Esophagus muscularis mucosa (tissue), 4 donors: ENCODE measurements at regions not wholly inside any gene's neighbourhood (a gene's known extent, or its start where the extent isn't known, plus 50 kb on each side); places are given as distances from the start of the nearest gene placed in this dataset.

Source experiments
- DNase-seq: peaks from one replicate; pipeline ENCODE4 v3.0.0-alpha.2; 2017; ENCODE audit errors: extremely low spot score
- H3K27ac ChIP-seq, 4 donors: fragments of 200-600 bp; sonication (generic); replicated peaks in 1 of 4; 1 replicate in 3 of 4; 2 replicates in 1 of 4; pipeline ENCODE4 v1.5.1; 2016 to 2019; ENCODE audit warnings: mild to moderate bottlenecking in 1 of 4
- H3K27me3 ChIP-seq, 4 donors: fragments of 200-600 bp; sonication (generic); one replicate each; pipeline versions ENCODE4 v1.5.1 to v1.6.0; 2016 to 2019
- H3K36me3 ChIP-seq, 4 donors: fragments of 200-600 bp; sonication (generic); one replicate each; pipeline ENCODE4 v1.5.1; 2016 to 2019
- H3K4me1 ChIP-seq, 4 donors: fragments of 200-600 bp; sonication (generic); one replicate each; pipeline ENCODE4 v1.5.1; 2016 to 2019
- H3K4me3 ChIP-seq, 4 donors: fragments of 200-600 bp; sonication (generic); 1 replicate in 2 of 4; 2 replicates in 2 of 4; pipeline ENCODE4 v1.5.1; 2016 to 2019; ENCODE audit warnings: mild to moderate bottlenecking in 4 of 4, moderate library complexity in 1 of 4
- H3K9me3 ChIP-seq, 4 donors: fragments of 200-600 bp; sonication (generic); 1 replicate in 3 of 4; 2 replicates in 1 of 4; pipeline ENCODE4 v1.5.1; 2016 to 2019
- EP300 ChIP-seq: sonication (generic); formaldehyde crosslinking; IDR thresholded peaks from one replicate; pipeline ENCODE4 v1.6.1; 2017; ENCODE audit warnings: antibody characterized with exemption
- POLR2A ChIP-seq: fragments of 450-650 bp; IDR thresholded peaks from one replicate; pipeline ENCODE4 v1.6.1; 2017; ENCODE audit warnings: antibody characterized with exemption, moderate library complexity, mild to moderate bottlenecking, low read depth
- POLR2AphosphoS5 ChIP-seq, 2 donors: sonication (generic); formaldehyde crosslinking; IDR thresholded peaks; one replicate each; pipeline ENCODE4 v1.6.1; 2017; ENCODE audit warnings: antibody characterized with exemption in 2 of 2
- WGBS: methylation state at CpG from one replicate; pipeline ENCODE4 v1.1.5; 2018; 5-methylcytosine and 5-hydroxymethylcytosine counted together
- intact Hi-C: fragments of 100-400 bp; cut with DNase I; formaldehyde crosslinking; loops from one replicate; pipeline ENCODE4 v1.15.1; 2023
- TF ChIP-seq, protein P1 (sequence below), 3 experiments: fragments of 200-600 bp in 2 of 3; fragments of 450-650 bp in 1 of 3; sonication (generic) in 2 of 3; IDR thresholded peaks; one replicate each; pipeline ENCODE4 v1.5.1; 2017 to 2019; ENCODE audit warnings: antibody characterized with exemption in 3 of 3, mild to moderate bottlenecking in 2 of 3, moderate library complexity in 1 of 3

DNA sequence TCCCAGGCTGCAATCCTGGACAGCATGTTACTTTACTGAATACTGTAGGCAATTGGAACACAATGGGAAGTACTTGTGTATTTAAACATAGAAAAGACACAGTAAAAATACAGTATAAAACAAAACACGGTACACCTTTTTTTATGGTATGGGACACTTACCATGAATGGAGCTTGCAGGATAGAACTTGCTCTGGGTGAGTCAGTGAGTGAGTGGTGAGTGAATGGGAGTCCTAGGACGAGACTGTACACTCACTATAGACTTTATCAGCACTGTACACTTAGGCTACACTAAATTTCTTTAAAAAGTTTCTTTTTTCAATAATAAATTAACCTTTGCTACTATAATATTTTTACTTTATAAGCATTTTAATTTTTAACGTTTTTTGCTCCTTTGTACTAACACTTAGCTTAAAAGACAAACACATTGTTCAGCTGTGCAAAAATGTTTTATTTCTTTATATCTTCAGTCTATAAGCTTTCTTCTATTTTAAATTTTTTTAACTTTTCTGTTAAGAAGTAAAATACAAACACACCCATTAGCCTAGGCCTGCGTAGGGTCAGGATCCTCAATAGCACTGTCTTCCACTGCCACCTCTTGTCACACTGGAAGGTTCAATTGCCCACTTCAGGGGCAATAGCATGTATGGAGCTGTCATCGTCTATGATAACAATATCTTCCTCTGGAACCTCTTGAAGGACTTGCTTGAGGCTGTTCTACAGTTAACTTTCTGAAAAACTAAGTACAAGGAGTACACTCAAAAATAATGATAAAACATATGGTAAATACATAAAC, 293.5 kb upstream of the FSTL5 start:
- intact Hi-C loops = no loop called here

DNA sequence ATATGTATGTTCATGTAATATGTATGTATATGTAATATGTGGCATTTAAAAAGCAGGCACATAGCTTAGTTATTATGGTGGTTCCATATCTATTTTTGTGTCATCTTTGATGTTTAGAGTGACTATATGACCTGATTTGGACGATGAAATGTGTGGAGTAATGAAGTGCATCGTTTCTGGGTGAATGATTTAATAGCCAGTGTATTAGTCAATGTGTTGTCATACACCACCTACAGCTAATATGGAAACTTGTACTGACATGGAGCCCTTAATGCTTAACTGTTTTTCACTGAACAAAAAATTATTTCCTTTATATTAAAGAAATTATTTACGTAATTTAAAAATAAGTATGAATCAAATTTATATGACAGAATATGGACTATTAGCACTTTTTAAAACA, 292.3 kb upstream of the FSTL5 start:
- Histone ChIP-seq H3K9me3 (no peaks in the 10 kb centered on the region), H3K27ac (no peak overlapping the region), H3K36me3 (no peaks in the 10 kb centered on the region), H3K27me3 (no peaks in the 10 kb centered on the region), H3K4me3 (no peak overlapping the region), H3K4me1 (no peaks in the 10 kb centered on the region)
- TF ChIP-seq, protein P1, sequence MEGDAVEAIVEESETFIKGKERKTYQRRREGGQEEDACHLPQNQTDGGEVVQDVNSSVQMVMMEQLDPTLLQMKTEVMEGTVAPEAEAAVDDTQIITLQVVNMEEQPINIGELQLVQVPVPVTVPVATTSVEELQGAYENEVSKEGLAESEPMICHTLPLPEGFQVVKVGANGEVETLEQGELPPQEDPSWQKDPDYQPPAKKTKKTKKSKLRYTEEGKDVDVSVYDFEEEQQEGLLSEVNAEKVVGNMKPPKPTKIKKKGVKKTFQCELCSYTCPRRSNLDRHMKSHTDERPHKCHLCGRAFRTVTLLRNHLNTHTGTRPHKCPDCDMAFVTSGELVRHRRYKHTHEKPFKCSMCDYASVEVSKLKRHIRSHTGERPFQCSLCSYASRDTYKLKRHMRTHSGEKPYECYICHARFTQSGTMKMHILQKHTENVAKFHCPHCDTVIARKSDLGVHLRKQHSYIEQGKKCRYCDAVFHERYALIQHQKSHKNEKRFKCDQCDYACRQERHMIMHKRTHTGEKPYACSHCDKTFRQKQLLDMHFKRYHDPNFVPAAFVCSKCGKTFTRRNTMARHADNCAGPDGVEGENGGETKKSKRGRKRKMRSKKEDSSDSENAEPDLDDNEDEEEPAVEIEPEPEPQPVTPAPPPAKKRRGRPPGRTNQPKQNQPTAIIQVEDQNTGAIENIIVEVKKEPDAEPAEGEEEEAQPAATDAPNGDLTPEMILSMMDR (IDR thresholded peaks at IDR 0.05) = no peak
- TF ChIP-seq POLR2A (no peak), EP300 (no peak), POLR2AphosphoS5 (IDR thresholded peaks at IDR 0.05) (no peak)
- intact Hi-C loops = no loop called here
- no peak for DNase-seq
- 78% methylated on average over 3 of the region's 3 CpGs for WGBS

More for the DNA sequence above, 293.5 kb upstream of the FSTL5 start:
- TF ChIP-seq POLR2A (no peak), EP300 (no peak), POLR2AphosphoS5 (IDR thresholded peaks at IDR 0.05) (no peak)
- TF ChIP-seq, protein P1 (IDR thresholded peaks at IDR 0.05) = no peak
- 83% methylated on average over 5 of the region's 5 CpGs for WGBS
- Histone ChIP-seq H3K27me3 (no peaks in the 10 kb centered on the region), H3K4me3 (no peak overlapping the region), H3K36me3 (no peaks in the 10 kb centered on the region), H3K27ac (no peak overlapping the region), H3K9me3 (no peaks in the 10 kb centered on the region), H3K4me1 (no peaks in the 10 kb centered on the region)
- DNase-seq = no peak

DNA sequence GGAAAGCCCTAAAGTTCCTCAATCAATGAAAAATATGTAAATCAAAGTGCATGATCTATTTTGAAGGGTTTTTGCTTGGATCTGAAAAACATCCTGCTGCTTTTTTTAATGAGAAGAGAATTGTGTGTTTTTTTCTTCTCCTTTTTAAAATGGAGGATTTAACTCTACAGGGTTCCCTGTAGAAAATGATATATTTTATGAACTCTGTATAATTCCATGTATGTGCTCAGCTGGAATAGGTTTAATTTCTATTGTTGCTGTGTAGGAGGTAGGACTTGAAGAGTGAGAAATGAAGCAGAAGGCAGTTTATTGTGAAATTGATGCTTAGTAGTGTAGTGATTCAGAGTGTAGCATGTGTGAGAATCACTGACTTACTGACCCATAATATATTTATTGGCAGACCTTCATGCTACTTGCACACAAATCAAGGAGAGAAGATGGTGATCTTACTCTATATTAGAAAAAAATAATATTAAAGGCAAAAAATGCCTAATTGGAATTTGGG, 286.8 kb upstream of the FSTL5 start:
- Histone ChIP-seq H3K27ac (no peak overlapping the region), H3K36me3 (no peaks in the 10 kb centered on the region), H3K27me3 (no peaks in the 10 kb centered on the region), H3K9me3 (no peaks in the 10 kb centered on the region), H3K4me1 (no peaks in the 10 kb centered on the region), H3K4me3 (no peak overlapping the region)
- intact Hi-C loops = no loop called here
- DNase-seq = no peak
- no peak for TF ChIP-seq POLR2A
- TF ChIP-seq POLR2AphosphoS5 (IDR thresholded peaks at IDR 0.05) = no peak

DNA sequence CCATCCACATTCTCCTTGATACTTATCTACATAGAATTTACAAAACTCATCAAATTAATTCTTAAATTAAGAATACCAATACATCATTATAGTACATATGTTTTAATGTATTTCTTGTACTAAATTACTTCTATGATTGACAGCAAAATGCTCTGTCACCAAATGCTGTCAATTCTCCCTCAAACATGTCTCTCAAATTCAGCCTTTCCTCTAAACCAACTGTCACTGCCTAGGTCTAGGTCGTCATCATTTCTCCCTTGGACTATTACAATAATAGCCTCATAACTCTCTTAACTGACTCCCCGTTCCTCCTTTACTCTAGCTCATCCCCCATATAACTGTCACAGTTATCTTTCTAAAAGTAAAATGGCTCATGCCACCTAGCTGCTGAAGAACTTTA, 279.7 kb upstream of the FSTL5 start:
- Histone ChIP-seq H3K36me3 (no peaks in the 10 kb centered on the region), H3K4me3 (no peak overlapping the region), H3K27me3 (no peaks in the 10 kb centered on the region), H3K27ac (no peak overlapping the region), H3K4me1 (no peaks in the 10 kb centered on the region), H3K9me3 (no peaks in the 10 kb centered on the region)
- WGBS = 57% methylated on average over 2 of the region's 2 CpGs
- intact Hi-C loops = no loop called here
- no peak for DNase-seq
- TF ChIP-seq POLR2A (no peak), POLR2AphosphoS5 (IDR thresholded peaks at IDR 0.05) (no peak), EP300 (no peak)
- TF ChIP-seq, protein P1 (IDR thresholded peaks at IDR 0.05) = no peak

DNA sequence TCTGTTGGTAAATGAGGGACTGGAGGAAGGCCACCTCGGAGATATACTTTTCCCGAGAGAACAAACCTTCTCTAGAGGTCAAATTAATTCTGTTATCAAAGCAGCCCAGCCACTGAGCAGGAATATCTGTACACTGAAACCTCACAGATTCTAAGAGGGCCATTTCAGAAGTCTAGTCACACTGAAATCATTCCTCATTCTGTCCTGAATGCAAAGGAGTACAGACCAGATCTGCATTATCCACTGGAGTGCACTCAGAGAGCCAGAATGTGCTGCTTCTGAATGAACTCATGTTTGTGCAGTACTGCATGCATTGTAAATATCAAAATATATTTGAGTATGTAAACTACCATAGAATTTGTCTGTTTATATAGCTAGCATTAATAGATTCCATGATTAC, 278.3 kb upstream of the FSTL5 start:
- WGBS = 70% methylated on average over 2 of the region's 2 CpGs
- no peak for DNase-seq
- TF ChIP-seq POLR2A (no peak), POLR2AphosphoS5 (IDR thresholded peaks at IDR 0.05) (no peak), EP300 (no peak)
- TF ChIP-seq, protein P1 (IDR thresholded peaks at IDR 0.05) = no peak

More for the DNA sequence above, 278.3 kb upstream of the FSTL5 start:
- Histone ChIP-seq H3K27ac (no peak overlapping the region), H3K9me3 (no peaks in the 10 kb centered on the region), H3K36me3 (no peaks in the 10 kb centered on the region), H3K27me3 (no peaks in the 10 kb centered on the region), H3K4me3 (no peak overlapping the region), H3K4me1 (no peaks in the 10 kb centered on the region)
- intact Hi-C loops = no loop called here
